ENCODE measurements at regions not wholly inside any gene's neighbourhood (a gene's known extent, or its start where the extent isn't known, plus 50 kb on each side); places are given as distances from the start of the nearest gene placed in this dataset.

GRCh38 chr1:189657715-189658114 is 819.9 kb downstream of the BRINP3 start:
- Histone ChIP-seq H3K4me3 (ENCODE audit: low read depth, low read length) (no peak overlapping the region), H3K36me3 (ENCODE audit: control insufficient read depth in 1 of 2, insufficient read depth in 2 of 2, low read length in 2 of 2) (no peaks in the 10 kb centered on the region), H4K91ac (ENCODE audit: low read depth, low read length) (no peak overlapping the region), H3K4me1 (ENCODE audit: control insufficient read depth in 1 of 2, insufficient read depth in 2 of 2, low read length in 2 of 2) (no peaks in the 10 kb centered on the region), H3K9me3 (ENCODE audit: insufficient read depth, low read depth, low read length) (no peaks in the 10 kb centered on the region), H3K27me3 (ENCODE audit: insufficient read depth, low read length) (no peaks in the 10 kb centered on the region), H3K27ac (ENCODE audit: low read depth, low read length) (no peak overlapping the region), H3K18ac (ENCODE audit: low read length) (no peak overlapping the region), H2BK120ac (ENCODE audit: insufficient read depth, low read length, poor library complexity) (no peak overlapping the region), H3K23ac (ENCODE audit: low read length) (no peak overlapping the region), H2AFZ (ENCODE audit: insufficient read depth, low read length, poor library complexity) (no peak overlapping the region), H3K4me2 (ENCODE audit: low read length) (no peak overlapping the region), H2BK12ac (ENCODE audit: low read length) (no peak overlapping the region), H2BK5ac (ENCODE audit: low read depth, low read length, poor library complexity) (no peak overlapping the region), H4K12ac (ENCODE audit: low read depth, low read length) (no peak overlapping the region), H3K9ac (ENCODE audit: low read length) (no peak overlapping the region), H3K4ac (ENCODE audit: low read depth, low read length) (no peak overlapping the region), H3K14ac (ENCODE audit: low read length) (no peak overlapping the region), H4K8ac (ENCODE audit: low read depth, low read length) (no peak overlapping the region), H3K79me1 (ENCODE audit: low read length) (no peaks in the 10 kb centered on the region), H3K79me2 (ENCODE audit: control insufficient read depth, insufficient read depth, low read length, poor library complexity) (no peaks in the 10 kb centered on the region), H2AK5ac (ENCODE audit: low read length) (no peak overlapping the region)
- DNase-seq = peak in 1 of 2 donors; percentile 18
- no CpG with 5 or more reads among the region's 6 CpGs for WGBS (ENCODE audit: extremely low coverage, insufficient coverage, insufficient read length)

GRCh38 chr1:189658381-189658780 is 819.3 kb downstream of the BRINP3 start:
- H3K4me2 ChIP-seq (ENCODE audit: low read length) = no peak overlapping the region
- H3K4me1 ChIP-seq (ENCODE audit: control insufficient read depth in 1 of 2, insufficient read depth in 2 of 2, low read length in 2 of 2) = no peaks in the 10 kb centered on the region
- H3K23ac ChIP-seq (ENCODE audit: low read length) = no peak overlapping the region
- no peak for DNase-seq
- H4K8ac ChIP-seq (ENCODE audit: low read depth, low read length) = no peak overlapping the region
- H3K18ac ChIP-seq (ENCODE audit: low read length) = no peak overlapping the region
- H2AFZ ChIP-seq (ENCODE audit: insufficient read depth, low read length, poor library complexity) = no peak overlapping the region
- no peak overlapping the region for H3K9ac ChIP-seq (ENCODE audit: low read length)
- no peak overlapping the region for H3K27ac ChIP-seq (ENCODE audit: low read depth, low read length)
- H4K12ac ChIP-seq (ENCODE audit: low read depth, low read length) = no peak overlapping the region
- H3K36me3 ChIP-seq (ENCODE audit: control insufficient read depth in 1 of 2, insufficient read depth in 2 of 2, low read length in 2 of 2) = no peaks in the 10 kb centered on the region
- H3K9me3 ChIP-seq (ENCODE audit: insufficient read depth, low read depth, low read length) = no peaks in the 10 kb centered on the region
- H4K91ac ChIP-seq (ENCODE audit: low read depth, low read length) = no peak overlapping the region
- H2BK5ac ChIP-seq (ENCODE audit: low read depth, low read length, poor library complexity) = no peak overlapping the region
- no peak overlapping the region for H3K4ac ChIP-seq (ENCODE audit: low read depth, low read length)
- no peaks in the 10 kb centered on the region for H3K79me1 ChIP-seq (ENCODE audit: low read length)
- no peaks in the 10 kb centered on the region for H3K27me3 ChIP-seq (ENCODE audit: insufficient read depth, low read length)
- H3K79me2 ChIP-seq (ENCODE audit: control insufficient read depth, insufficient read depth, low read length, poor library complexity) = no peaks in the 10 kb centered on the region
- no peak overlapping the region for H2BK120ac ChIP-seq (ENCODE audit: insufficient read depth, low read length, poor library complexity)
- no peak overlapping the region for H2BK12ac ChIP-seq (ENCODE audit: low read length)
- no peak overlapping the region for H3K4me3 ChIP-seq (ENCODE audit: low read depth, low read length)
- no peak overlapping the region for H2AK5ac ChIP-seq (ENCODE audit: low read length)
- H3K14ac ChIP-seq (ENCODE audit: low read length) = no peak overlapping the region
- no CpG with 5 or more reads among the region's 3 CpGs for WGBS (ENCODE audit: extremely low coverage, insufficient coverage, insufficient read length)

GRCh38 chr1:189659731-189660130 is 817.9 kb downstream of the BRINP3 start:
- H3K4me1 ChIP-seq (ENCODE audit: control insufficient read depth in 1 of 2, insufficient read depth in 2 of 2, low read length in 2 of 2) = no peaks in the 10 kb centered on the region
- H3K9ac ChIP-seq (ENCODE audit: low read length) = no peak overlapping the region
- no peaks in the 10 kb centered on the region for H3K9me3 ChIP-seq (ENCODE audit: insufficient read depth, low read depth, low read length)
- no peak overlapping the region for H2AK5ac ChIP-seq (ENCODE audit: low read length)
- WGBS (ENCODE audit: extremely low coverage, insufficient coverage, insufficient read length) = no CpG with 5 or more reads among the region's 2 CpGs
- no peak overlapping the region for H4K91ac ChIP-seq (ENCODE audit: low read depth, low read length)
- H3K79me1 ChIP-seq (ENCODE audit: low read length) = no peaks in the 10 kb centered on the region
- no peak overlapping the region for H3K23ac ChIP-seq (ENCODE audit: low read length)
- H3K27ac ChIP-seq (ENCODE audit: low read depth, low read length) = no peak overlapping the region
- H2BK5ac ChIP-seq (ENCODE audit: low read depth, low read length, poor library complexity) = no peak overlapping the region
- no peak overlapping the region for H3K4me3 ChIP-seq (ENCODE audit: low read depth, low read length)
- no peak overlapping the region for H3K4me2 ChIP-seq (ENCODE audit: low read length)
- no peak overlapping the region for H4K8ac ChIP-seq (ENCODE audit: low read depth, low read length)
- H2BK120ac ChIP-seq (ENCODE audit: insufficient read depth, low read length, poor library complexity) = no peak overlapping the region
- H3K4ac ChIP-seq (ENCODE audit: low read depth, low read length) = no peak overlapping the region
- no peak for DNase-seq
- H3K27me3 ChIP-seq (ENCODE audit: insufficient read depth, low read length) = no peaks in the 10 kb centered on the region
- H3K36me3 ChIP-seq (ENCODE audit: control insufficient read depth in 1 of 2, insufficient read depth in 2 of 2, low read length in 2 of 2) = no peaks in the 10 kb centered on the region
- no peak overlapping the region for H3K18ac ChIP-seq (ENCODE audit: low read length)
- H3K14ac ChIP-seq (ENCODE audit: low read length) = no peak overlapping the region
- no peak overlapping the region for H2BK12ac ChIP-seq (ENCODE audit: low read length)
- H3K79me2 ChIP-seq (ENCODE audit: control insufficient read depth, insufficient read depth, low read length, poor library complexity) = no peaks in the 10 kb centered on the region
- H2AFZ ChIP-seq (ENCODE audit: insufficient read depth, low read length, poor library complexity) = no peak overlapping the region
- no peak overlapping the region for H4K12ac ChIP-seq (ENCODE audit: low read depth, low read length)

GRCh38 chr1:189662190-189662589 is 815.5 kb downstream of the BRINP3 start:
- WGBS (ENCODE audit: extremely low coverage, insufficient coverage, insufficient read length) = no CpG with 5 or more reads among the region's 3 CpGs
- Histone ChIP-seq H3K9ac (ENCODE audit: low read length) (no peak overlapping the region), H2BK120ac (ENCODE audit: insufficient read depth, low read length, poor library complexity) (no peak overlapping the region), H4K12ac (ENCODE audit: low read depth, low read length) (no peak overlapping the region), H3K27me3 (ENCODE audit: insufficient read depth, low read length) (no peaks in the 10 kb centered on the region), H3K4me1 (ENCODE audit: control insufficient read depth in 1 of 2, insufficient read depth in 2 of 2, low read length in 2 of 2) (no peaks in the 10 kb centered on the region), H2BK5ac (ENCODE audit: low read depth, low read length, poor library complexity) (no peak overlapping the region), H3K9me3 (ENCODE audit: insufficient read depth, low read depth, low read length) (no peaks in the 10 kb centered on the region), H4K91ac (ENCODE audit: low read depth, low read length) (no peak overlapping the region), H3K23ac (ENCODE audit: low read length) (no peak overlapping the region), H3K18ac (ENCODE audit: low read length) (no peak overlapping the region), H2BK12ac (ENCODE audit: low read length) (no peak overlapping the region), H3K4ac (ENCODE audit: low read depth, low read length) (no peak overlapping the region), H3K79me1 (ENCODE audit: low read length) (no peaks in the 10 kb centered on the region), H3K79me2 (ENCODE audit: control insufficient read depth, insufficient read depth, low read length, poor library complexity) (no peaks in the 10 kb centered on the region), H3K14ac (ENCODE audit: low read length) (no peak overlapping the region), H2AK5ac (ENCODE audit: low read length) (no peak overlapping the region), H3K36me3 (ENCODE audit: control insufficient read depth in 1 of 2, insufficient read depth in 2 of 2, low read length in 2 of 2) (no peaks in the 10 kb centered on the region), H2AFZ (ENCODE audit: insufficient read depth, low read length, poor library complexity) (no peak overlapping the region), H3K27ac (ENCODE audit: low read depth, low read length) (no peak overlapping the region), H4K8ac (ENCODE audit: low read depth, low read length) (no peak overlapping the region), H3K4me3 (ENCODE audit: low read depth, low read length) (no peak overlapping the region), H3K4me2 (ENCODE audit: low read length) (no peak overlapping the region)
- DNase-seq = peak in 1 of 2 donors; percentile 10

Data from trophoblast cell (in vitro differentiated cells and primary cell).